OCI-M2 (cell line): ENCODE measurements at regions not wholly inside any gene's neighbourhood (a gene's known extent, or its start where the extent isn't known, plus 50 kb on each side); places are given as distances from the start of the nearest gene placed in this dataset.

Experiments used
- DNase-seq: peaks from one replicate; lab custom pipeline; 2025; ENCODE audit not compliant: unreplicated experiment; lab: John Stamatoyannopoulos, UW

DNA sequence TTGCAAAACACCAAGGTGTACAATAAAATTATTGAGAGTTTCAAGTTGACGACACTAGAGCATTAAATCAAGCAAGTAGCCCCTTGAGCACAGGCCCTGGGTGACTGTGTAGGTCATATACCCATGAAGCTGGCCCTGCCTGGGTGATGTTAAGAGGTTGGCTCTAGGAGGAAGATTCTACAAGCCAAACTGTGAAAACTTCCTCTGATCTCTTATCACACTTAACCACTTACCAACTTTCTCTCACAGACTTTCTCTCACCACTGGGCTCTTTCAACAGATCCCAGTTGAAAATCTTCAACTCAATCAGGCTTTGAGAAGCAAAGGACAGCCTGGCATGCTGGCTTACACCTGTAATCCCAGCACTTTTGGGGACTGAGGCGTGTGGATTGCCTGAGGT, 186.9 kb upstream of the BTG1 start:
- no peak for DNase-seq

DNA sequence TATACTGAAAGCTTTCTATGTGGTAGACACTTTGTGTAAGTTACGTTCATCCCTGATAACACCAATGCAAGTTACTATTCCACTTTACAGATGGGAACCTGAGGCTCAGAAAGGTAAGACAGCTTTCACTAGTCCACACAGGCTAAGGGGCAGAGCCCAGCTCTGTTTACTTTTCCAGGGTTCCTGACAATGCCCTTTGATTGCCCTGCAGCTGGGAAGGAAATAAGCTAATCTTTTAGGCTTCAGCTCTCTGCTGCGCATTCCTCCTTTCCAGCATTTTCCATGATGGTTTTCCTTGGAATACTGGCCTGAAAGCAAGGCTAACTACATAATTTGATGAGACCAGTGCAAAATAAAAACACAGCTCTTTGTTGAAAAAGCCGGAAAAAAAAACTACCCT, 185.7 kb upstream of the BTG1 start:
- DNase-seq: no peak

DNA sequence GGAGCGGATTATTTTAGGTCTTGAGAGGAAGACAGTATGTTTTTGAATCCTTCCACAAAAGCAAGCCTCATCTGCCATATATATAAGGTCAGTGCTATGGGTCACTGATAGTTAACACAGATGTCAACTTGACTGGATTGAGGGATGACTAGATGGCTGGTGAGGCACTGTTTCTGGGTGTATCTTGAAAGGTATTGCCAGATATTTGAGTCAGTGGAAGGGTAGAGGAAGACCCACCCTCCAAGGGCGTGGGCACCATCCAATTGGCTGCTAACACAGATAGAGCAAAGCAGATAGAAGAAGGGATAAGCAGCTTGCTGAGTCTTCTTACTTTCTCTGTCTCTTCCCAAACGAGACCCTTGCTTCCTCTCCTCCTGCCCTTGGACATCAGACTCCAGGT, 185.0 kb upstream of the BTG1 start:
- DNase-seq: no peak

DNA sequence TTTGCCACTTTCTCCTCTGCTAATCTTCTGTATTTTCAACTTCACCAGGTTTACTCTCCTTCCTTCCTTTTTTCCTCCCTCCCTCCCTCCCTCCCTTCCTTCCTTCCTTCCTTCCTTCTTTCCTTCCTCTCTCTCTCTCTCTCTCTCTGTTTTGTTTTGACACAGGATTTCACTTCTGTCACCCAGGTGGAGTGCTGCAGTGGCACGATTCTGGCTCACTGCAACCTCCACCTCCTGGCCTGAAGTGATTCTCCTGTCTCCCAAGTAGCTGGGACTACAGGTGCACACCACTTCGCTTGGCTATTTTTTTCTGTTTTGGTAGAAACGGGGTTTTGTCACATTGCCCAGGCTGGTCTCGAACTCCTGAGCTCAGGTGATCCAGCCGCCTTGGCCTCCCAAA, 181.2 kb upstream of the BTG1 start:
- no peak for DNase-seq

DNA sequence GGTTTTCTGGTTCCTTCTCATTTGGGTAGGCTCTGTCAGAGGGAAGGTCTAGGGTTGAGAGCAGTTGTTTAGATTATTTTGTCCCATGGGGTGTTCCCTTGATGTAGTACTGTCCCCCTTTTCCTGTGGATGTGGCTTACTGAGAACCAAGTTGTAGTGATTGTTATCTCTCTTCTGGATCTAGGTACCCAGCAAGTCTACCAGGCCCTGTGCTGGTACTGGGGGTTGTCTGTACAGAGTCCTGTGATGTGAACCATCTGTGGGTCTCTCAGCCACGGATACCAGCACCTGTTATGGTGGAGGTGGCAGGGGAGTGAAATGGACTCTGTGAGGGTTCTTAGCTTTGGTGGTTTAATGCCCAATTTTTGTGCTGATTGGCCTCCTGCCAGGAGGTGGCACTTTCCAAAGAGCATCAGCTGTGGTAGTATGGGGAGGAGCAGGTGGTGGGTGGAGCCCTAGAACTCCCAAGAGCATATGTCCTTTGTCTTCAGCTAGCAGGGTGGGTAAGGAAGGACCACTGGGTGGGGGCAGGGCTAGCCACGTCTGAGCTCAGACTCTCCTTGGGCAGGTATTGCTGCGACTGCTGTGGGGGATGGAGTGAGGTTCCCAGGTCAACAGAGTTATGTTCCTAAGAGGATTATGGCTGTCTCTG, 179.3 kb upstream of the BTG1 start:
- no peak for DNase-seq

DNA sequence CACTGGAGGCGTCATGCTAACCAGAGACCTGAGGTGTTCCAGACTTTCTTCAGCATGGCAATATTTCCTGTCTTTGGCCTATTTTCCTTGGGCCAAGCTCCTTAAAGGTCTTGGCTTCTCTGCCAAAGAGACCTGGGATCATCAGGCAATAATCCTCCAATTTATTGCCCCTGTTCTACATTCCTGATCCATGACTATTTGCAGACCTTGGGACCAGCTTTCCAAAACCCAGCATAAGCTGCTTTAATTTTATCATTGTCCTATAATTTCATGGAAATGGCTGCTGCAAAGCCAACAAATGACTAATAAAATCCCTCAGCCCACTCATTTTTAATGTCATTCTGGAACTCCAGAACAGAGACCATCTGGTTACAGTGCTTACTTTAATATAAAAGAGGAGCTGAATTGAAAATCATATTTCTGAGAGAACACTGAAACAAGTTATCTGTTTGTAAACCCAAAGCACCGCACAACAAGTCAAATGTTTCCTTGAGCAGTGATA, 166.9 kb upstream of the BTG1 start:
- DNase-seq: no peak

DNA sequence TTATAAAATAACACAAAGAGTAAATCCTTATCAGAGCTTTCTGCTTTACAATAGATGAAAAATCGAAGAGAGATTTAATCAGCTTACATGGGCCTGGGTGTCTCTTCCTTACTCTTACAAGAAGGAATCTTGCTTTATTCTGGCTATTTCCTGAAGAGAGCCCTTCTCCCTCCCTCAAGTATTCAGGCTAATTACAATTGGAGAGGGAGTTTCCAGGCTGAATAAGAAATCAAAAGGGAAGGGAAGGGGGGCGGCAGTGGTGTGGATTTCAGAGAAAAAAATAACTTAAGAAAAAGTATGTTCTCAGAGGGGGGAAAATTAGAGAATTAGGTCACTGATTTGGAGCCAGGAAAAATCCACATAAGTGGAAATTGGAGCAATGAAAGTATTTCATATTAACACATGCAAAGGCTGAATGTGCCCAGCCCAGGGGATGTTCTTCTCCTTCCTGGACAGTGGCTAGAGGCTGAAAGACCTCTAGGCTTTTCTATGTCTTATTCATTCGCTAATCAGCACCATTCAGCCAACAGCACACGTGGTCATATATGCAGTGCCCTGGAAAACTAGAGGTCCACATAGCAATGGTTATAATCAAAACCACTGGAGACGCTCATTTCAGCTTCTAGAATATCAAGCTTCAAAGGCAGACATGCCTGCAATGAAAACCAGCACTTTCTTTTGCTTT, 158.9 kb upstream of the BTG1 start:
- DNase-seq: no peak

DNA sequence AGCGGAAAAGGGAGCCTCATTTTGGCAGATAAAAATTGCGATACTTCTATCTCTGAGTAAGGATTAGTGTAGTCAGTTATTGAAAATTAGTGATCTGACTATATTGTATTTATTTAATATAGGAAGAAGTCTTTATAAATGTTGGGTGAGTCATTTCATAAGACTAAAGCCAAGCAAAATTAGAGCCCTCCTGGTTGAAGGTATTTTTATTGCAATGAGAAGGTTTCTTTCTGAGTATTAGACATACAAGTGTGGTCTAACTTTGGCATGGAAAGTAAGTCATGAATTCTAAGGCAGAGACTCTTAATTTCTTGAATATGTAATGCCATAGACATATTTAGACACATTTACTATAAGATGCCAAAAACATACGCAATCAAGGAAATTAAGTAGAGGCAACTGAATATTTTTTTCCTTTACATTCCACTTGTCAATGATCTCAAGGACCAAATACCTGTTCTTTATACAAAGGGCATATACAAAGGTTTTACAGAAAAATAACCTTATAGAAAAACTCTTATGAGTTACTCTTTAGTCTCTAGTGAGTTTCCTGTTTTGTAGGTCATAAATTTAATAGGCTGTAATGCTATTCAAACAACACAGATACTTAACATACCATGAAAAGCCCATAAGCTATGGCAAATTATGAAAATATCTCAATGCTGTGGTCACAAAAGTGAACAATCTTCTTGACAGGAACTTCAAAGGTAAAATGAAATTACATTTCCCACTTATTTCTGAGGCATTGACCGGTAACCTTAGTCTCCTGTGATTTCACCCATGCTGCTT, 156.6 kb upstream of the BTG1 start:
- DNase-seq: no peak

DNA sequence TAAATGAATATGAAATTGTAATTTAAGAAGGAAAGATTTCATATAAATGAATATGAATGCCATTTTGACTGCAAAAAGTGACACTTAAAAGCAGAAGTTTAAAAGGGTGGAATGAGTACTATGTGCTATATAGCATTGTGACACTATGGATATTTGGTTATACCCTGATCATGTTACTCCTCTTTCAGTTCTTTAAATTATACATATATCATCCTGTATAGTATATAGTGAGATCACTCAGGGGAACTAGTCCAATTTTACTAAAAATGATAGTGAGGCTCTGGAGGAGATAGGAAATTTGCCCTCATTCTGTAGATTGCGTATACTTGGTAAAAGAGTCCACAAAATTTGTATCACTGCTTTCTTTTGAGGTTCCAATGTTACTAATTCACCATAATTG, 155.7 kb upstream of the BTG1 start:
- DNase-seq: no peak

DNA sequence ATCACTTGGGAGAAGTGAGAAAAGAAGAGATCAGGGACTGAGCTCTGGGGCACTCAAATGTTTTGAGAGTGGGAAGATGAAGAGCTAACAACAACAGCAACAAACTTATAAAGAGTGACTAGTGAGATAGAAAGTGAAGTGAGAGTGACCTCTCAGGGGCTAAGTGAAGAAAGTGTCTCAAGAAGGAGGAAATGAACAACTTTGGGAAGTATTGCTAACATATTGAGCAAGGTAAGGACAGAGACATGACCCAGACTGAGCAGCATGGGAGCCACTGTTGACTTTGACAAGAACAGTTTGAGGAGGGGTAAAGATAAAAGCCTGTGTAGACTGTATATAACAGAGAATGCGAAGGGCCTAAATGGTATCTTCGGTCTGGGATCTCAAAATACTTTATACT, 155.1 kb upstream of the BTG1 start:
- DNase-seq: no peak

DNA sequence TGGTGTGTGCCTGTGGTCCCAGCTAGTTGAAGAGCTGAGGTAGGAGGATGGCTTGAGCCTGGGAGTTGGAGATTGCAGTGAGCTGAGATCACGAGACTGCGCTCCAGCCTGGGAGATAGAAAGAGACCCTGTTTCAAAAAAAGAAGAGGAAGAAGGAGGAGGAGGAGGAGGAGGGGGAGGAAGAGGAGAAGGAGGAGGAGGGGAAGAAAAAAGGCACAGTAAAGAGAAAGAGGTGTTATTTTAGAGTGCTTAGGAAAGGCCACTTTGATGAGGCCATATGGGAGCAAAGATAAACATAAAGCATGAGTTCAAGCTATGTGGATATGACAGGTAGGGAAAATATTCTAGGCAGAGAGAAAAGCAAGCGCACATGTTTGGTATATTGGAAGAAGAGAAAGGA, 154.1 kb upstream of the BTG1 start:
- no peak for DNase-seq

DNA sequence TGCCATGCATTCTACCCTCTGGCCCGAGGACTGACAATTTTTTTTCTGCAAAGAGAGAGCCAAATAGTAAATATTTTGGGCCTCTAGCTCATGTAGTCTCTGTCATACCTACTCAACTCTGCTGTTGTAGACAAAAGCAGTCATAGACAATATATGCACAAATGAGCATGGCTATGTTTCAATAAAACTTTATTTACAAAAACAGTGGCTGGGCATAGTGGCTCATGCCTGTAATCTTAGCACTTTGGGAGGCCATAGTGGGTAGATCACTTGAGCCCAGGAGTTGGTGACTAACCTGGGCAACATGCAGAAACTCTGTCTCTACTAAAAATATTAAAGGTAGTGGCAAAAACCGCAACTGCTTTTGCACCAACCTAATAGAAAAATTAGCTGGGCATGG, 153.7 kb upstream of the BTG1 start:
- no peak for DNase-seq

DNA sequence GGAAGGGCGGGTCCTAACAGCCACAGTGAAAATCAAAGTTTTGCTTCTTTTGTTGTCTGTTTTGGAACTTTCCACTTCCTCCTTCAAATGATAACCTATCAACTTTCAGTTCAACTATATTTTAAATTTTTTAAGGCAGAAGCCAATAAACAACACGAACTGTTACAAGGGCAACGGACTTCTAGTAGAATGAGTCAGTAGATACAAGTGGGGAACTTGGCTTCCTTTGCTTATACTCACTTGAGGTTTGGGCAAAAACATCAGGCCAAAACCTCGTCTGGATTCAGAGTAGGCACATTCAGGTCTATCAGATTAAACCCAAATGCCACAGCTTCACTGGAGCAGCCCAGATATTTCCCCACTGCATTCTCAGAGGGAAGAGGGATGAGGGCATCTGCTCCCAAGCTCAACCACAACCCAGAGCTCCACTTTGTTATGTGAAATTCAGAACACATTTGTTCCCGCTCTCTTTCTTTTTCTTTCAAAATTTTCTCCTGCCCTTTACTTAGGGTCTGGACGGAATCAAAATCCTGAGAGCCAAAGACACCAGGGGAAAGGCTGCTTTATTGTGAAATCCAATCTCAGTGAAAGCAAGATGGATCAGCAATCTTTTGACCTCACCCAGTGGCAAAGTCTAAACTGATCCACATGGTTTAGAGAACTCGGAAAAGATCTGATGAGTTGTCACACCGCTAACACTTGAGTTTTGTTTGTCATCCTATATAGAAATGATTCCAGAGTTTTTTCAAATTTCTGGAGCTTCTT, 152.5 kb upstream of the BTG1 start:
- DNase-seq: no peak

DNA sequence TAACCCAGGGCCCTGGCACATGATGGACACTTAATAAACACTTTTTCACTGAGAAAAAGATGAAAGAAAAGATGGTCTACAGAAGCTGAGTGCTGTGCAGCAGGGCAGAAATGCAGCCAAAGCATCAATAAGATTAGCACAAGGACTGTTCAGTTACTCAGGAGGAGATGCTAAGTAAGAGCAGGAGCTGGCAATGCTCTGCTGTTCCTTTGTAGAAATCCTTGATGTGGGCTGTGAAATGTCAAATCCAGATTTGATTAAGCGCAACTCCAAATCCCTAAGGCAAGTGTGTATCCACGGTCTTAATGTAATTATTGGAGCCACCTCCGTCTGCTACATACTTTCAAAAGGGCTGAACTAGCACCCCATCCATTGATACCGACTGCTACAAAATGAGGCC, 151.8 kb upstream of the BTG1 start:
- DNase-seq: no peak

DNA sequence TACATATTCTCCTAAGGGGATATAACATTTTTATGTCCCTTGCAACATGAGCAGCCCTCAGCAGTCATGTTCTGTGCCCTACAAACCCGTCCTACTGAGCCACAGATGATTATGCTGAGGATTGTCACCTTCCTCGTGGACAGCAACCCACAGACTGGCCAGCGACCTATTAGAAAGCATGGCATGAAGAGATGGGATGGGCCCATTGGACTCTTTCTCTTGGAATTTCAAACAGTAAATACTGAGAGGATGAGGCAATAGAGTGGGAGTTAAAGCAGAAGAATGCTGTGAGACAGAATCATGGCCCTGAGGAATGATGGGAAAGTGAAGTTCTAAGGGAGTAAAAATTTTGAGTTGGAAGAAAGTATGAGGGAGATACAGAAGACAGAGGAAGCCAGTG, 149.9 kb upstream of the BTG1 start:
- DNase-seq: no peak

DNA sequence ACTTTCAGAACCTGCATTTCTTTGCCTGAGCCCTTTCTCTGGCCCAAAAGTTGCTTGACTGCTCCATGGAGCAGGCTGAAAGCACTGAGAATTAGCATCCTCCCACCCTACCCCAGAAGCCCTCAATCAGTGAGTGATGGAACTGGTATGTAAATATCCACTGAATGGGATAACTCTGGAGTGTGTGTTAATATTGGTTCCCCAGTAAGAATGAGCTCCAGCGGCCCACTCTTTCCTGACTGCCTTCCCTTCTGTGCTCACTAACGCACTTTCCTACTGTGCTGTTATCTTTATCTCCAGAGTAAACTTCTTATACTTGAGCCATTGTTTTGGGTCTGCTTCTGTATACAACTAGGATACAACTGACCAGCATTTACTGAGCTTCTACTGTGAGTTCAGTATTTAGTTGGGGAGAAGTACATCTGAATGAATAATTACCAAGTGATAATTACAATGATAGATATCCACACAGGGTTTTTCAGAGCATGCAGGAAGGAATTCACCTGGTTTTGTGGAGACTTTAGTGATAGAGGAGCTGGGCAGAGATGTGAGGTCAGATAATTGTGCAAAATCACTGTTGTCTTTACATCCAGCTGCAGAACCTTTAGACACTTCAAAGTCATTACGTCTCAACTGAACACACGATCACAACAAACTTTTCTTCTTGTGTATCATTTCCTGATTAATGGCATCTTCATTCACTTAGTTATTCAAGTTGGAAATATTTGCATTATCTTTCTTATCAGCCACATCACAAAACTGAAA, 149.2 kb upstream of the BTG1 start:
- DNase-seq: no peak

DNA sequence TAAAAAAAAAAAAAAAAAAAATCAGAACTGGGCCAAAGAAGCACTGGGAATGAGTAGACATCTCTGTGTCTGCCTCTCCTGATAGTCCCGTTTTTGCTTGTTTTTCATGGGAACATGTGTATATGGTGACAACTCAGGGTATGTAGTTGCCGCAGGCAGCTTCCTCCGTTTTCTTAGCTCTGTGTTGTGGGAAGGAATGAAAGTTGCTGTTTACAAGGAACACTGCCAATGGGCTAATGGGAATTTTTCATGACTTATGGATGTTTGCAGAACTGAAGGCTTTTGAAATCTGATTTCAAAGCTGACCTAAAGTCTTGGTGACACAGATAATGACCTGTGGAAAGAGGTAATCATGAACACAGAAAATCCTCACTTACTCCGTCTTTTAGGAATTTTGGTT, 146.4 kb upstream of the BTG1 start:
- no peak for DNase-seq

DNA sequence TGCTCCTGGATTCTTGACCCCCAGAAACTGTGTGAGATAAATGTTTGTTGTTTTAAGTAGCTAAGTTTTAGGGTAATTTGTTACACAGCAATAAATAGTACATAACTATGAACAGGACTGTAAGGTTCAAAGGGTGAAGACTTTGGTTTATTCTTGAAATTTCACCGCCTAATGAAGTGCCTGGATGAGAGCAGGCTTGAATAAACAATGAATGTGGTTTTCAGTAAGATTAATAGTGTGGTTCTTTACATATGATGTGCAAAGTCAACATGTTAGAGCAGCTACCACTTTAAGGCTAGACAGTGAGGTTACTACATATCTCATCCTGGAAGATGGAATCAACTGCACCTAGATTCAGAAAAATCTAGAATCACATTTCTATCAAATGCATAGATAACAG, 145.2 kb upstream of the BTG1 start:
- no peak for DNase-seq

DNA sequence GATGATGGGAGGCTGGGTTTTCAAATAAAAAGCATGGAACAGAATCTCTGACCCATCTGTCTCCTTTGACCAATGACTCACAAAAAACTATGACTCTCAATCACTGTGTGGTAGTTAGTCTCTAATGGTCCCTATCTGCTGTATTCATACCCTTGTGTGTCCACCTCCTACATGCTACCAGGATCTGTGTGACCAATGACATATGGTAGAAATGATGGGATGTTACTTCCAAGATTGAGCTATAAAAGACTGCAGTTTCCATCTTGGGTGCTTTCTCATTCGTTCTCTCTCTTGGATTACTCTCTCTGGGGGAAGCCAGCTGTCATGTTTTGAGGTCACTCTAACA, 144.7 kb upstream of the BTG1 start:
- no peak for DNase-seq

DNA sequence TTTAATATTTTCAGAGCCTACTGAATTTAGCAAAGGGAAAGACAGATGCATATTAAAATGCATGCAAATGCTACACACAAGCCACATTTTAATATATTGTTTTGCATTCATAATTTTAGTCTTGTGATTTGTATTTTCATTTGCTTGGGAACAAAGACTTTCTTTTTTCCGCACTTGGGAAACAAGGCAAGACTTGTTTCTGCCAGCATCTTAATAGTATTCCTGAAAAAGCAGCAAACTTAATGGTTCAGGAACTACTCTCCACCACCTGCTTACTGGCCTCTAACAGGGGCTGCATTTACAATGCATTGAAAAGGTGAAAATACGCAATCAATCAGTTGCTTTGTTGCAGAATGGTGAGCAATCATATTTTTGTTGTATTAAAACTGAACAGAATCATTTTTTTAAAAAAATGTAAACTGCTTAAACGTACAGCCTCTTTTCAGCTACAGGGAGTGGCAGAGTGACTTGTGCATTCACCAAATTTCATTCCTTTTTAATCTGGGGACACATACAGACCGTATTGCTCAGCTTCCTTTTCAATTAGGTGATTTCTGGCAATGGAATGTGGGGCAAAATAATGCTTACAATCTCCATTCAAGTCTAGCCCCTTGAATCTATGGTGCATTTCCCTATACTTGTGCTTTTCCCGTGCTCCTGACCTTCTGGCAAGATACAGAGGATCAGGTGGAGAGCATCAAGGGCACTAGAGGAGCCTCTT, 144.1 kb upstream of the BTG1 start:
- no peak for DNase-seq
